ENCODE measurements at regions not wholly inside any gene's neighbourhood (a gene's known extent, or its start where the extent isn't known, plus 50 kb on each side); places are given as distances from the start of the nearest gene placed in this dataset.

GRCh38 chr20:16666272-16666671 is 63.6 kb upstream of the SNRPB2 start:
- ChIA-PET CTCF (no interaction called here), POLR2A (no interaction called here)
- H3K27me3 ChIP-seq (replicated peaks; ENCODE audit: control insufficient read depth, insufficient read depth, low read length), result no peaks in the 10 kb centered on the region; the same call in 1 of the 2 replicates
- Mint-ChIP-seq H3K27me3 (ENCODE audit: insufficient read depth, unreplicated experiment) (peaks cover 20% of the 10 kb centered on the region), H3K27ac (ENCODE audit: unreplicated experiment) (no peak overlapping the region), H3K4me3 (ENCODE audit: unreplicated experiment) (no peak overlapping the region), H3K9me3 (ENCODE audit: unreplicated experiment) (no peaks in the 10 kb centered on the region), H3K36me3 (ENCODE audit: insufficient read depth, unreplicated experiment) (no peaks in the 10 kb centered on the region), H3K4me1 (ENCODE audit: low read depth, unreplicated experiment) (no peaks in the 10 kb centered on the region)
- TF ChIP-seq, protein P1, sequence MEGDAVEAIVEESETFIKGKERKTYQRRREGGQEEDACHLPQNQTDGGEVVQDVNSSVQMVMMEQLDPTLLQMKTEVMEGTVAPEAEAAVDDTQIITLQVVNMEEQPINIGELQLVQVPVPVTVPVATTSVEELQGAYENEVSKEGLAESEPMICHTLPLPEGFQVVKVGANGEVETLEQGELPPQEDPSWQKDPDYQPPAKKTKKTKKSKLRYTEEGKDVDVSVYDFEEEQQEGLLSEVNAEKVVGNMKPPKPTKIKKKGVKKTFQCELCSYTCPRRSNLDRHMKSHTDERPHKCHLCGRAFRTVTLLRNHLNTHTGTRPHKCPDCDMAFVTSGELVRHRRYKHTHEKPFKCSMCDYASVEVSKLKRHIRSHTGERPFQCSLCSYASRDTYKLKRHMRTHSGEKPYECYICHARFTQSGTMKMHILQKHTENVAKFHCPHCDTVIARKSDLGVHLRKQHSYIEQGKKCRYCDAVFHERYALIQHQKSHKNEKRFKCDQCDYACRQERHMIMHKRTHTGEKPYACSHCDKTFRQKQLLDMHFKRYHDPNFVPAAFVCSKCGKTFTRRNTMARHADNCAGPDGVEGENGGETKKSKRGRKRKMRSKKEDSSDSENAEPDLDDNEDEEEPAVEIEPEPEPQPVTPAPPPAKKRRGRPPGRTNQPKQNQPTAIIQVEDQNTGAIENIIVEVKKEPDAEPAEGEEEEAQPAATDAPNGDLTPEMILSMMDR (IDR thresholded peaks at IDR 0.05; ENCODE audit: insufficient read depth in 1 of 2, low read depth in 1 of 2, low read length in 1 of 2, severe bottlenecking in 1 of 2, unreplicated experiment in 1 of 2), result no peak
- H3K4me3 ChIP-seq (ENCODE audit: low read depth, low read length), result no peak overlapping the region
- DNase-seq, result no peak
- intact Hi-C loops (cut with micrococcal nuclease; ENCODE audit: unreplicated experiment), result no loop called here
- no peaks in the 10 kb centered on the region for H3K4me1 ChIP-seq
- H3K9me3 ChIP-seq, result peaks cover 6% of the 10 kb centered on the region
- no peaks in the 10 kb centered on the region for H3K36me3 ChIP-seq (ENCODE audit: control insufficient read depth, insufficient read depth, low read length)
- no TSS peak for BruUV-seq (replicated peaks)

DNA sequence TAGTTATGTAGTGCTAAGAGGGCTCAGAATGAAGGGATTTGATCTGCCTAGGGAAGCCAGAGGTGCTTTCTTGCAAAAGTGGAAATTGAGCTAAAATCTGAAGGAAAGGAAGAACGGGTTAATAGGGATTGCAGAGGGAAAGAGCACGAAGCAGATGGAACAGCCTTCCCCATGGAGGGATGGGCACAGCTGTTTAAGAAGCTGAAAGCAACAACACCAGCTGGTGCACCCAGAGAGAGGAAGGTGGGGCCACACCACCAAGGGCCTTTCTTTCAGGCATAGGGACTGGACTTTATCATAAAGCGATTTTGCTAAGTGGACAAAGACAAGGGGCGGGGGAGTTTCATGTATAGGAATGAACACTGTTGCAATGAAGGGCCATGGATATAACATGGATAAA is 65.8 kb upstream of the SNRPB2 start:
- H3K9me3 Mint-ChIP-seq (ENCODE audit: unreplicated experiment), result no peaks in the 10 kb centered on the region
- H3K27ac Mint-ChIP-seq (ENCODE audit: unreplicated experiment), result no peak overlapping the region
- H3K36me3 ChIP-seq (ENCODE audit: control insufficient read depth, insufficient read depth, low read length), result no peaks in the 10 kb centered on the region
- H3K36me3 Mint-ChIP-seq (ENCODE audit: insufficient read depth, unreplicated experiment), result no peaks in the 10 kb centered on the region
- H3K4me3 ChIP-seq (ENCODE audit: low read depth, low read length), result no peak overlapping the region
- BruUV-seq (replicated peaks), result no TSS peak
- H3K27me3 ChIP-seq (replicated peaks; ENCODE audit: control insufficient read depth, insufficient read depth, low read length), result no peaks in the 10 kb centered on the region; the same call in 1 of the 2 replicates
- DNase-seq, result no peak
- ChIA-PET CTCF (no interaction called here), POLR2A (no interaction called here)
- H3K9me3 ChIP-seq, result peaks cover 6% of the 10 kb centered on the region; the same call in 1 of the 2 replicates
- no peak overlapping the region for H3K4me3 Mint-ChIP-seq (ENCODE audit: unreplicated experiment)
- H3K27me3 Mint-ChIP-seq (ENCODE audit: insufficient read depth, unreplicated experiment), result peaks cover 15% of the 10 kb centered on the region
- intact Hi-C loops (cut with micrococcal nuclease; ENCODE audit: unreplicated experiment), result no loop called here
- no peaks in the 10 kb centered on the region for H3K4me1 Mint-ChIP-seq (ENCODE audit: low read depth, unreplicated experiment)
- no peaks in the 10 kb centered on the region for H3K4me1 ChIP-seq
- TF ChIP-seq, protein P1 (IDR thresholded peaks at IDR 0.05; ENCODE audit: insufficient read depth in 1 of 2, low read depth in 1 of 2, low read length in 1 of 2, severe bottlenecking in 1 of 2, unreplicated experiment in 1 of 2), result no peak

DNA sequence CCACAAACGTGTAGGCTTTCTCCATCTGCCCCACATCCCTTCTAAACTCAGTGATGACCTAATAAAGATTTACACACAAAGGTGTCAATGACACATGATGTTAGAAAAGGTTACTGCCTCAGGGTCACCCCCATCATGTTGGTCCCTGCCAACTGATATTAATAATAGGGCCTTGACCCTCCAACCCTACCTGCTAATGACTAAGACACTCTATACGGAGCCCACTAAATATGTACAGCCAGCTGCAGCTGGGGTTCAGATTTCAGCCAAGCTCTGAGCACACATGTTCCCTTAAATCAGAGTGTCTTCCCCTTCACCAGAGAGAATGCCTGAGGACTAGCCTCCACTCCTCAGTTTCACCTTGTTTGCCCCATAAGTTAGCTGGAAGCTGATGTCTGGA is 67.4 kb upstream of the SNRPB2 start:
- no TSS peak for BruUV-seq (replicated peaks)
- no peak overlapping the region for H3K4me3 Mint-ChIP-seq (ENCODE audit: unreplicated experiment)
- peaks cover 18% of the 10 kb centered on the region for H3K27me3 Mint-ChIP-seq (ENCODE audit: insufficient read depth, unreplicated experiment)
- no peaks in the 10 kb centered on the region for H3K4me1 ChIP-seq
- no peak for DNase-seq
- intact Hi-C loops (cut with micrococcal nuclease; ENCODE audit: unreplicated experiment), result no loop called here
- H3K4me3 ChIP-seq (ENCODE audit: low read depth, low read length), result no peak overlapping the region
- H3K27me3 ChIP-seq (replicated peaks; ENCODE audit: control insufficient read depth, insufficient read depth, low read length), result no peaks in the 10 kb centered on the region; the same call in 1 of the 2 replicates
- H3K9me3 ChIP-seq, result peaks cover 6% of the 10 kb centered on the region; the same call in 1 of the 2 replicates
- H3K36me3 ChIP-seq (ENCODE audit: control insufficient read depth, insufficient read depth, low read length), result no peaks in the 10 kb centered on the region
- H3K36me3 Mint-ChIP-seq (ENCODE audit: insufficient read depth, unreplicated experiment), result no peaks in the 10 kb centered on the region
- TF ChIP-seq, protein P1 (IDR thresholded peaks at IDR 0.05; ENCODE audit: insufficient read depth in 1 of 2, low read depth in 1 of 2, low read length in 1 of 2, severe bottlenecking in 1 of 2, unreplicated experiment in 1 of 2), result no peak
- H3K4me1 Mint-ChIP-seq (ENCODE audit: low read depth, unreplicated experiment), result no peaks in the 10 kb centered on the region
- no peak overlapping the region for H3K27ac Mint-ChIP-seq (ENCODE audit: unreplicated experiment)
- POLR2A ChIA-PET, result no interaction called here
- H3K9me3 Mint-ChIP-seq (ENCODE audit: unreplicated experiment), result no peaks in the 10 kb centered on the region
- CTCF ChIA-PET, result no interaction called here

All from Caco-2 (cell line).